H1 (cell line): ENCODE measurements at regions not wholly inside any gene's neighbourhood (a gene's known extent, or its start where the extent isn't known, plus 50 kb on each side); places are given as distances from the start of the nearest gene placed in this dataset.

Source experiments
- GABPA ChIP-seq: IDR thresholded peaks from 2 replicates; pipeline ENCODE4 v1.6.1; 2011; ENCODE audit warnings: mild to moderate bottlenecking, low read length, moderate library complexity, borderline replicate concordance; ENCODE audit not compliant: insufficient read depth
- KDM4A ChIP-seq: IDR thresholded peaks from one replicate; pipeline ENCODE4 v1.7.1; 2012; ENCODE audit warnings: low read depth, mild to moderate bottlenecking, moderate library complexity, low read length, inconsistent platforms; ENCODE audit not compliant: severe bottlenecking
- SRF ChIP-seq: IDR thresholded peaks from 2 replicates; pipeline ENCODE4 v1.6.1; 2011; ENCODE audit warnings: mild to moderate bottlenecking, low read depth, low read length, moderate library complexity

GRCh38 chr6:21895555-21895954, 302.0 kb downstream of the SOX4 start (continued):
- no peak for TF ChIP-seq KDM4A
- TF ChIP-seq SRF: no peak
- TF ChIP-seq GABPA: no peak
